H9 (cell line): ENCODE measurements at regions not wholly inside any gene's neighbourhood (a gene's known extent, or its start where the extent isn't known, plus 50 kb on each side); places are given as distances from the start of the nearest gene placed in this dataset.

ENCODE experiments used
- DNase-seq: peaks from one replicate; pipeline ENCODE4 v3.0.0-alpha.2; 2017
- H2AFZ ChIP-seq: one replicate; pipeline ENCODE4 v1.6.1; 2013; ENCODE audit warnings: mild to moderate bottlenecking, low read length, control low read depth, moderate library complexity
- H2AK5ac ChIP-seq: 2 replicates; pipeline ENCODE4 v1.6.1; 2013; ENCODE audit warnings: low read length, control low read depth, mixed read lengths; ENCODE audit not compliant: insufficient read length
- H2BK120ac ChIP-seq: one replicate; pipeline ENCODE4 v1.6.1; 2013; ENCODE audit warnings: low read depth, mild to moderate bottlenecking, low read length, control low read depth, inconsistent platforms; ENCODE audit not compliant: poor library complexity, severe bottlenecking
- H2BK12ac ChIP-seq: 2 replicates; pipeline ENCODE4 v1.6.1; 2013; ENCODE audit warnings: low read length, control low read depth, mixed read lengths, low read depth; ENCODE audit not compliant: insufficient read length
- H2BK15ac ChIP-seq: 2 replicates; pipeline ENCODE4 v1.6.1; 2013; ENCODE audit warnings: low read depth, low read length, control low read depth
- H2BK20ac ChIP-seq: one replicate; pipeline ENCODE4 v1.6.1; 2013; ENCODE audit warnings: low read depth, mild to moderate bottlenecking, low read length, control low read depth, inconsistent platforms; ENCODE audit not compliant: poor library complexity, severe bottlenecking
- H2BK5ac ChIP-seq: 2 replicates; pipeline ENCODE4 v1.6.1; 2013; ENCODE audit warnings: low read length, control low read depth, mixed read lengths; ENCODE audit not compliant: insufficient read length
- H3K14ac ChIP-seq: 2 replicates; pipeline ENCODE4 v1.6.1; 2013; ENCODE audit warnings: low read length, control low read depth; ENCODE audit not compliant: insufficient read depth
- H3K18ac ChIP-seq: 2 replicates; pipeline ENCODE4 v1.6.1; 2013; ENCODE audit warnings: low read depth, mild to moderate bottlenecking, mixed read lengths, low read length, control low read depth; ENCODE audit not compliant: insufficient read length
- H3K23ac ChIP-seq: 2 replicates; pipeline ENCODE4 v1.6.1; 2013; ENCODE audit warnings: low read length, control low read depth, mixed read lengths, low read depth; ENCODE audit not compliant: insufficient read length
- H3K23me2 ChIP-seq: 2 replicates; pipeline ENCODE4 v1.6.1; 2013; ENCODE audit warnings: low read depth, mild to moderate bottlenecking, mixed read lengths, low read length, control low read depth; ENCODE audit not compliant: insufficient read length, poor library complexity, severe bottlenecking
- H3K27ac ChIP-seq: 2 replicates; pipeline ENCODE4 v1.5.1; 2013; ENCODE audit warnings: low read length, control low read depth, mixed read lengths, low read depth; ENCODE audit not compliant: insufficient read length
- H3K27me3 ChIP-seq: 2 replicates; pipeline ENCODE4 v1.6.1; 2013; ENCODE audit warnings: low read length, control low read depth, inconsistent platforms; ENCODE audit not compliant: insufficient read depth
- H3K4ac ChIP-seq: 2 replicates; pipeline ENCODE4 v1.6.1; 2013; ENCODE audit warnings: low read depth, mild to moderate bottlenecking, control low read depth, inconsistent platforms, low read length, moderate library complexity
- H3K4me1 ChIP-seq: 2 replicates; pipeline ENCODE4 v1.6.1; 2013; ENCODE audit warnings: low read length, control low read depth, inconsistent platforms; ENCODE audit not compliant: insufficient read depth
- H3K4me2 ChIP-seq: 2 replicates; pipeline ENCODE4 v1.6.1; 2013; ENCODE audit warnings: low read length, control low read depth, mixed read lengths; ENCODE audit not compliant: insufficient read length, insufficient read depth
- H3K56ac ChIP-seq: 2 replicates; pipeline ENCODE4 v1.6.1; 2013; ENCODE audit warnings: low read depth, mild to moderate bottlenecking, mixed read lengths, low read length, control low read depth; ENCODE audit not compliant: insufficient read length
- H3K79me1 ChIP-seq: 2 replicates; pipeline ENCODE4 v1.6.1; 2013; ENCODE audit warnings: low read depth, mild to moderate bottlenecking, moderate library complexity, low read length, control low read depth, inconsistent platforms; ENCODE audit not compliant: insufficient read depth, poor library complexity, severe bottlenecking
- H3K79me2 ChIP-seq: 2 replicates; pipeline ENCODE4 v1.6.1; 2013; ENCODE audit warnings: low read length, control low read depth, inconsistent platforms; ENCODE audit not compliant: insufficient read depth
- H3K9ac ChIP-seq: 2 replicates; pipeline ENCODE4 v1.6.1; 2013; ENCODE audit warnings: low read length, control low read depth, mixed read lengths; ENCODE audit not compliant: insufficient read length; ENCODE audit errors: extremely low read depth
- H3K9me3 ChIP-seq: one replicate; pipeline ENCODE4 v1.6.1; 2013; ENCODE audit warnings: low read depth, low read length, inconsistent platforms; ENCODE audit not compliant: control insufficient read depth
- H3T11ph ChIP-seq: one replicate; pipeline ENCODE4 v1.6.1; 2013; ENCODE audit warnings: mild to moderate bottlenecking, low read length, control low read depth, inconsistent platforms
- H4K20me1 ChIP-seq: one replicate; pipeline ENCODE4 v1.6.1; 2013; ENCODE audit not compliant: control insufficient read depth, insufficient read length, insufficient read depth
- H4K5ac ChIP-seq: 2 replicates; pipeline ENCODE4 v1.6.1; 2013; ENCODE audit warnings: low read depth, mild to moderate bottlenecking, mixed read lengths, low read length, control low read depth; ENCODE audit not compliant: insufficient read length
- H4K8ac ChIP-seq: replicated peaks from 2 replicates; pipeline ENCODE4 v1.6.1; 2013; ENCODE audit warnings: low read length, control low read depth, mixed read lengths, low read depth; ENCODE audit not compliant: insufficient read length
- H4K91ac ChIP-seq: 2 replicates; pipeline ENCODE4 v1.6.1; 2013; ENCODE audit warnings: low read depth, mild to moderate bottlenecking, moderate library complexity, mixed read lengths, low read length, control low read depth; ENCODE audit not compliant: insufficient read length
- H3K27ac Mint-ChIP-seq, 3 experiments: 2 replicates in 2 of 3; 3 replicates in 1 of 3; pipeline ENCODE4 v1.8.0; 2020 to 2021; ENCODE audit warnings: mixed read lengths in 3 of 3, mild to moderate bottlenecking in 1 of 3, moderate library complexity in 1 of 3
- H3K27me3 Mint-ChIP-seq: 2 replicates; pipeline ENCODE4 v1.8.0; 2021; ENCODE audit warnings: low read depth, mild to moderate bottlenecking, moderate library complexity, mixed read lengths
- H3K36me3 Mint-ChIP-seq, 3 experiments: 2 replicates in 2 of 3; 3 replicates in 1 of 3; pipeline ENCODE4 v1.8.0; 2020 to 2021; ENCODE audit warnings: low read depth in 3 of 3, mixed read lengths in 3 of 3; ENCODE audit not compliant: insufficient read depth in 1 of 3
- H3K4me1 Mint-ChIP-seq, 2 experiments: 2 replicates each; pipeline ENCODE4 v1.8.0; 2020; ENCODE audit warnings: mixed read lengths in 2 of 2
- H3K4me3 Mint-ChIP-seq, 2 experiments: 2 replicates in 1 of 2; 3 replicates in 1 of 2; pipeline ENCODE4 v1.8.0; 2020 to 2021; ENCODE audit warnings: mild to moderate bottlenecking in 2 of 2, mixed read lengths in 2 of 2, moderate library complexity in 1 of 2
- H3K9me3 Mint-ChIP-seq, 2 experiments: 2 replicates in 1 of 2; 3 replicates in 1 of 2; pipeline ENCODE4 v1.8.0; 2020; ENCODE audit warnings: mild to moderate bottlenecking in 2 of 2, mixed read lengths in 2 of 2, moderate library complexity in 1 of 2
- WGBS: extraction: QIAGEN DNeasy Blood & Tissue Kit; methylation state at CpG from one replicate; pipeline ENCODE4 v1.1.7; 2013; ENCODE audit warnings: missing lambda C conversion rate, low lambda C conversion rate, mixed read lengths; ENCODE audit not compliant: insufficient read length; ENCODE audit errors: extremely low coverage; 5-methylcytosine and 5-hydroxymethylcytosine counted together
- TF ChIP-seq, protein P1 (sequence below): fragments of 200-600 bp; sonication (generic); conservative IDR thresholded peaks from 3 replicates; pipeline ENCODE4 v1.8.0; 2021; ENCODE audit warnings: antibody characterized with exemption, mild to moderate bottlenecking

DNA sequence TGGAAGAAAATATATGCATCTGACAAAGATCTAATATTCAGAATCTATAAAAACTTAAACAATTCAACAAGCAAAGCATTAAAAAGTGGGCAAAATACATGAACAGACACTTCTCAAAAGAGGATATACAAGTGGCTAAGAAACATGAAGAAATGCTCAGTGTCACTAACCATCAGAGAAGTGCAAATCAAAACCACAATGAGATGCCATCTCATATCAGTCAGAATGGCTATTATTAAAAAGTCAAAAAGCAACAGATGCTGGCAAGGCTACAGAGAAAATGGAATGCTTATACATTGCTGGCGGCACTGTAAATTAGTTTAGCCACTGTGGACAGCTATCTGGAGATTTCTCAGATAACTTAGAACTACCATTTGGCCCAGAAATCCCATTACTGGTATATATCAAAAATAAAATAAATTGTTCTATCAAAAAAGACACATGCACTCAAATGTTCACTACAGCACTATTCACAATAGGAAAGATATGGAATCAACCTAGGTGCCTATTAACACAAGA is 179.5 kb downstream of the PCTP start:
- no peak overlapping the region for H3K4me2 ChIP-seq
- H4K91ac ChIP-seq = no peak overlapping the region
- WGBS = no CpG with 5 or more reads among the region's 1 CpG
- H3K4me1 ChIP-seq = peaks cover 2% of the 10 kb centered on the region
- no peak overlapping the region for H2BK15ac ChIP-seq
- Mint-ChIP-seq H3K27ac (no peak overlapping the region), H3K36me3 (peaks cover 2% of the 10 kb centered on the region in 3 experiments; a peak in 6 of 7 replicates), H3K9me3 (peaks cover 2 to 9% of the 10 kb centered on the region in 2 experiments), H3K4me1 (peaks cover 12 to 18% of the 10 kb centered on the region in 2 experiments), H3K4me3 (no peak overlapping the region), H3K27me3 (no peaks in the 10 kb centered on the region)
- H3K18ac ChIP-seq = no peak overlapping the region
- no peaks in the 10 kb centered on the region for H3K27me3 ChIP-seq
- H3K23ac ChIP-seq = no peak overlapping the region
- no peaks in the 10 kb centered on the region for H3K79me2 ChIP-seq
- no peak overlapping the region for H2BK120ac ChIP-seq
- no peak overlapping the region for H2BK20ac ChIP-seq
- no peaks in the 10 kb centered on the region for H3K79me1 ChIP-seq
- H3K27ac ChIP-seq = no peak overlapping the region
- H3T11ph ChIP-seq = no peak overlapping the region
- no peak overlapping the region for H4K8ac ChIP-seq
- H3K4ac ChIP-seq = no peak overlapping the region
- no peak overlapping the region for H4K5ac ChIP-seq
- no peak overlapping the region for H3K14ac ChIP-seq
- H2AFZ ChIP-seq = no peak overlapping the region
- H3K9me3 ChIP-seq = no peaks in the 10 kb centered on the region
- no peak overlapping the region for H3K9ac ChIP-seq
- no peak overlapping the region for H2AK5ac ChIP-seq
- no peak for DNase-seq
- no peak overlapping the region for H2BK5ac ChIP-seq
- H4K20me1 ChIP-seq = no peaks in the 10 kb centered on the region
- TF ChIP-seq, protein P1, sequence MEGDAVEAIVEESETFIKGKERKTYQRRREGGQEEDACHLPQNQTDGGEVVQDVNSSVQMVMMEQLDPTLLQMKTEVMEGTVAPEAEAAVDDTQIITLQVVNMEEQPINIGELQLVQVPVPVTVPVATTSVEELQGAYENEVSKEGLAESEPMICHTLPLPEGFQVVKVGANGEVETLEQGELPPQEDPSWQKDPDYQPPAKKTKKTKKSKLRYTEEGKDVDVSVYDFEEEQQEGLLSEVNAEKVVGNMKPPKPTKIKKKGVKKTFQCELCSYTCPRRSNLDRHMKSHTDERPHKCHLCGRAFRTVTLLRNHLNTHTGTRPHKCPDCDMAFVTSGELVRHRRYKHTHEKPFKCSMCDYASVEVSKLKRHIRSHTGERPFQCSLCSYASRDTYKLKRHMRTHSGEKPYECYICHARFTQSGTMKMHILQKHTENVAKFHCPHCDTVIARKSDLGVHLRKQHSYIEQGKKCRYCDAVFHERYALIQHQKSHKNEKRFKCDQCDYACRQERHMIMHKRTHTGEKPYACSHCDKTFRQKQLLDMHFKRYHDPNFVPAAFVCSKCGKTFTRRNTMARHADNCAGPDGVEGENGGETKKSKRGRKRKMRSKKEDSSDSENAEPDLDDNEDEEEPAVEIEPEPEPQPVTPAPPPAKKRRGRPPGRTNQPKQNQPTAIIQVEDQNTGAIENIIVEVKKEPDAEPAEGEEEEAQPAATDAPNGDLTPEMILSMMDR = no peak
- H3K23me2 ChIP-seq = no peaks in the 10 kb centered on the region
- H2BK12ac ChIP-seq = no peak overlapping the region
- H3K56ac ChIP-seq = no peak overlapping the region
